ENCODE measurements at regions not wholly inside any gene's neighbourhood (a gene's known extent, or its start where the extent isn't known, plus 50 kb on each side); places are given as distances from the start of the nearest gene placed in this dataset.

DNA sequence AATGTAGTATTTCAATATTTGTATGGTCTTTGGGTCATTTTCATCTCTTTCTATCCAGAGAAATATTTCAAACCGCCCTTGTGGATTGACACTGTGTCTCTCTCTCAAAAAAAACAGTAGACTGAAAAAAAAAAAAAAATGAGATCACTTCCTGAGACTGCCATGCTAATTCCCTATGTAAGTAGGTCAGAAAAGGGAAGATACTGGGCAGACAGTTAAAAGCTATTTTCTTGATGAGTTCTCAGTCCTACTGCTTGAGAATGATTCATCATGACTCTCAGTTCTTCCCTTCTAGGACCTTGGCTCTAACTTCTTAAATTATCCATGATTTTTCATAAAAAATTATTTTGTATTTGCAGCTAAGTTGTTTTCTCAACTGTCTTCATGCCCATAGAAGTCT, 672.3 kb upstream of the REG3G start:
- no peak overlapping the region for H3K4me3 ChIP-seq (ENCODE audit: low read length)
- no peak for DNase-seq (ENCODE audit: low read depth, low spot score)

- no peak overlapping the region for H3K4me3 ChIP-seq (ENCODE audit: low read length)
- DNase-seq (ENCODE audit: low read depth, low spot score): no peak
Observed at GRCh38 chr2:78355967-78356366, 669.5 kb upstream of the REG3G start.

DNA sequence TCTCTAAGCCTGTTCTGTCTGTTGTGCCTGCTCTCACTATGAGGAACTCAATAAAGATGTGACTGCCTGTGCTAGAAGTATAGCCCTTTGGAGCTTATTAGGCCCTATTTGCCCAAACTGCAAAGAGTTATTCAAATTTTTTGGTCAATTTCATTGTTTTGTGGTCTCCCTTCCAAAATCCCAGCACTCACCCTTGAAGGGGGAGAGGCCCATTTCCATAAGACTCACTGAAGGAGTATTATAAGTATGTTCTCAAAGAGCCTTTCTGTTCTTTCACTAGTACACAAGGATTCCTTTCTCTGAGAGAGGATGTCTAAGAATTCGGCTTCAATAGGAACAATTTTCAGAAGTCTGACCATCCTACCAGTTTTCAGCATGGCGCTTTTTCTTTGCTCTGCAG, 641.9 kb upstream of the REG3G start:
- no peak for DNase-seq (ENCODE audit: low read depth, low spot score)
- no peak overlapping the region for H3K4me3 ChIP-seq (ENCODE audit: low read length)

DNA sequence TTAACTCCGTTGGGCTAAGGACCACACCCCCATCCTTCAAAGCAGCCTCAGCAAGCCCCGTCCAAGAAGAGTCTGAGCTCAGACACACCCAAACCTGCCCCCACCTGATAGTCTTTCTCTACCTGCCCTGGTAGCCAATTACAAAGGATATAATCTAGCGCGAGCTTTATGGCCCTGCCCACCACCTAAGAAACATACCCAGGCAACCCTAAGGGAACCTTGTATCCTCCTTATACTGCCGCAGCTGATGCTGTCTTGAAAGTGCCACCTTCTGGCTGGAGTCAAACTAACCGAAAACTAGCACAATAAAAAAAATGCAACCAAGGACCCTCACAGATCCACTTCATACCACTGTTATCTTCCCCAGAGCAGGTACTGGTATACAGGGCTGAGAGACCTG, 628.3 kb upstream of the REG3G start:
- H3K4me3 ChIP-seq (ENCODE audit: low read length): no peak overlapping the region
- no peak for DNase-seq (ENCODE audit: low read depth, low spot score)

DNA sequence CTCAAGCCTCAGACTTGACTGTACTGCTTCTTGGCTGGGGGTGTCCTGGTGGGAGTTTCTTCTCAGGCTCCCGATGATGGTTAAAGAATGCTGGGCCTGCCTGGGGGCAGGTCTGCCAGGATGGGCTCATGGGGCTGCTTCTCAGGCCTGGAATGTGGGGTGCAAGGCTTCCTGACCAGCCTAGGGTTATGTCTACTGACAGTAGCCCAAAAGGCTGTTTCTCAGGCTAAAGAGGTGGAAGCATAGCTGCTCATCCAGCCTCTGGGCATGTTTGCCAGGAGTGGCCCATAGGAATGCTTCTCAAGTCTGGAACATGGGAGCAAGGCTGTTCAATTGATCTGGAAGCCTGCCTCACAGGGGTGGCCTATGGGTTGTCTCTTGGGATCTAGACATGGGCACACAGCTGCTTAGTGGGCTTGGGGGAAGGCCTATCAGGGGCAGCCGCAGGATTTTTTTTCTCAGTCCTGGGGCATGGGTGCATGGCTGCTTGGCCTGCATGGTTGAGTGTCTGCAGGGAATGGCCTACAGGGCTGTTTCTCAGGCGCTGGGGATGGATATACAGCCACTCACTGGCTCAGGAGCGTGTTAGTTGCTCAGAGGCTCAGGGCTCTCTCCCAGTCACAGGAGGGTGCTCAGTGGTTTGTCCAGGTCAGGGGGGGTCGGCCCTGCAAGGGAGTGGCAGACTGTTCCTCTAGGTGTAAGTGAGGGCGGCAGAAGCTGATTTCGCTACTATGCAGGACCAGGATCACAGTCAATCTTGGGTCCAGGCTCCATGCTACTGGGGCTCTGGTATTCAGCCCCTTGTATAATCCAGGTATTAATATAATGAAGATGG, 617.3 kb upstream of the REG3G start:
- H3K4me3 ChIP-seq (ENCODE audit: low read length): no peak overlapping the region
- DNase-seq (ENCODE audit: low read depth, low spot score): no peak

GRCh38 chr2:78408795-78409118, 616.7 kb upstream of the REG3G start:
- DNase-seq (ENCODE audit: low read depth, low spot score): no peak
- no peak overlapping the region for H3K4me3 ChIP-seq (ENCODE audit: low read length)

DNA sequence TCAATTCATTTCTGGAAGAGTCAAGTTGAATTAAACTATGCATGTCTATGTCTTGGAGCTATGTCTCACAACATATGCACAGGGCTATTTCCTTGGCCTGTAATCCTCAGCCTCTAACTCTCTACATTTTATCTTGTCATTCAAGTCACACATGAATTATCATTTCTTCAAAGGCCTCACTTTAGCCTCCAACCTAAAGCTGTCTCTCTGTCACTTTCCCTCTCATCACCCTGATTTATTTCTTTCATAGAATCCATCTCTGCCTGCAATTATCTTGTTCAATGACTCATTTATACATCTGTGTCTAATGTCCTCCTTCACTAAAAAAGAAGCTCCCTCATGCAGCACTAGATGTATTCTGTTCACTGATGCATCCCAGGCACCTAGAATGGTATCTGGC, 614.2 kb upstream of the REG3G start:
- H3K4me3 ChIP-seq (ENCODE audit: low read length): no peak overlapping the region
- DNase-seq (ENCODE audit: low read depth, low spot score): no peak

DNA sequence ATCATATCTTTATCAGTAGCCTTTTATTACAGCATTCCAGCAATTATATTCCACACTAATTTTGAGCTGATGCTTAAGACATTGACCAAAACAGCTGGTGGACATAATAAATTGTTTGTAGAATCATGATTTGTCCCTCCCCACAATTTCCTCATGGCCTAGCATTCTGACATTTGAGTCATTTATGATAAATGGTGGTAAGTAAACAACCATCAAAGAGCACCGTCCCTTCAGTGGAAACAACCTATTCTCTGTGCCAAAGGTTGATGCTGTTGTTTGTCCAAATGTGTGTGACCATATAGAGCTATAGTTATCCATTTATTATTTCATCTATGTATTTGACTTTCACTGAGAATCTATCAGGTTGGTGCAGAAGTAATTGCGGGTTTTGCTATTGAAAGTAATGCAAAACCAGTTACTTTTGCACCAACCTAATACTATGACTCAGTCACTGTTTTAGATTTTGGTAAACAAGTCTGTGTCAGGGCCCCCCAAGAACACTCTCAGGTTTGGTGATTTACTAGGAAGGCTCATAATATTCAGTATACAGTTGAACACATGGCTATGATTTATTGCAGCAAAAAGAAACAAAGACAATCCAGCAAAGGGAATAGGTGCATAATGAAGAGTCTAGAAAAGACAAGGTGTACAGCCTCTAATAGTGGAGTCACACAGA, 608.7 kb upstream of the REG3G start:
- no peak overlapping the region for H3K4me3 ChIP-seq (ENCODE audit: low read length)
- DNase-seq (ENCODE audit: low read depth, low spot score): no peak

- no peak overlapping the region for H3K4me3 ChIP-seq (ENCODE audit: low read length)
- no peak for DNase-seq (ENCODE audit: low read depth, low spot score)
Observed at GRCh38 chr2:78417355-78417754, 608.1 kb upstream of the REG3G start.

- no peak overlapping the region for H3K4me3 ChIP-seq (ENCODE audit: low read length)
- no peak for DNase-seq (ENCODE audit: low read depth, low spot score)
Observed at GRCh38 chr2:78418021-78418420, 607.5 kb upstream of the REG3G start.

DNA sequence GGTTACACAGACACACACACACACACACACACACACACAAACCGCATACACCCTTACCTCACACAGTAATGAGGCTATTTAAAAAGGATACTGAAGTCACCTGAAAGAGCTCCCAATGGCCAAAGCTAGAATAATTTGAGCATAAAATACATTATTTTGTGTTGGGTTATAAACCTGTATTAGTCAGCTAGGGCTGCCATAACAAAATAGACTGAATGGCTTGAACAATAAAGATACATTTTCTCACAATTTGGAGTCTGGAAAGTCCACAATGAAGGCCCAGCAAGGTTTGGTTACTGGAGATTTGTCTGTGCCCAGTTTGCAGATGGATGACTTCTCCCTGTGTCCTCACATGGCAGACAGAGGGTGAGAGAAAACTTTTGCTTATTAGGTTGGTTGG, 605.4 kb upstream of the REG3G start:
- no peak for DNase-seq (ENCODE audit: low read depth, low spot score)
- H3K4me3 ChIP-seq (ENCODE audit: low read length): no peak overlapping the region

DNA sequence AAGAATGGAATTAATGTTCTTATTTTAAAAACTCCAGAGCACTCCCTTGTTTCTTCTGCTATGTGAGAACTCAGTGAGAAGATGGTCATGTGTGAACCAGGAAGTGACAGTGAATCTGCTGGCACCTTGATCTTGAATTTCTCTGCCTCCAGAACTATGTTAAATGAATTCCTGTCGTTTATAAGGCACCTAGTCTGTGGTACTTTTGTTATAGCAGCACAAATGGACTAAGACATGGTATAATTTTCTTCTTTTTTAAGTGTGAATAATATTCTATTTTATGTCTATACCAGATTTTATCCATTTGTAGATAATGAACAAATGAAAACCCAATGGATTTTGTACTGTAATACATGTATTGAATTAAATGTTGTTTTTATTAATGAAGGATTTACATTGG, 601.9 kb upstream of the REG3G start:
- H3K4me3 ChIP-seq (ENCODE audit: low read length): no peak overlapping the region
- DNase-seq (ENCODE audit: low read depth, low spot score): no peak

DNA sequence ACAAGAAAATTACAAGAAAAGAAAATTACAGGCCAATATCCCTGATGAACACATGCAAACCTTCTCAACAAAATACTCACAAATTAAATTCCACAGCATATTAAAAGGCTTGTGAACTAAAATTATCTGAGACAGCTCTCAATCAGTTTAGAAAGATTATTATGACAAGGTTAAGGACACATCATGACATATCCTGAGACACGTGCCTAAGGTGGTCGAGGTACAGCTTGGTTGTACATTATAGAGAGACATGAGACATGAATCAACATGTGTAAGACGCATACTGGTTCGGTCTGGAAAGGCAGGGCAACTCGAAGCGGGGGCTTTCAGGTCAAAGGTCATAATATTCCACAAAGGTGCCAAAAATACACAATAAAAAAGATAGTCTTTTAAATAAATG, 598.3 kb upstream of the REG3G start:
- DNase-seq (ENCODE audit: low read depth, low spot score): no peak
- H3K4me3 ChIP-seq (ENCODE audit: low read length): no peak overlapping the region

GRCh38 chr2:78431241-78431640, 594.3 kb upstream of the REG3G start:
- no peak for DNase-seq (ENCODE audit: low read depth, low spot score)
- H3K4me3 ChIP-seq (ENCODE audit: low read length): no peak overlapping the region

GRCh38 chr2:78439122-78439521, 586.4 kb upstream of the REG3G start:
- H3K4me3 ChIP-seq (ENCODE audit: low read length): no peak overlapping the region
- no peak for DNase-seq (ENCODE audit: low read depth, low spot score)

- no peak overlapping the region for H3K4me3 ChIP-seq (ENCODE audit: low read length)
- DNase-seq (ENCODE audit: low read depth, low spot score): no peak
Observed at GRCh38 chr2:78455586-78455985, 569.9 kb upstream of the REG3G start.

DNA sequence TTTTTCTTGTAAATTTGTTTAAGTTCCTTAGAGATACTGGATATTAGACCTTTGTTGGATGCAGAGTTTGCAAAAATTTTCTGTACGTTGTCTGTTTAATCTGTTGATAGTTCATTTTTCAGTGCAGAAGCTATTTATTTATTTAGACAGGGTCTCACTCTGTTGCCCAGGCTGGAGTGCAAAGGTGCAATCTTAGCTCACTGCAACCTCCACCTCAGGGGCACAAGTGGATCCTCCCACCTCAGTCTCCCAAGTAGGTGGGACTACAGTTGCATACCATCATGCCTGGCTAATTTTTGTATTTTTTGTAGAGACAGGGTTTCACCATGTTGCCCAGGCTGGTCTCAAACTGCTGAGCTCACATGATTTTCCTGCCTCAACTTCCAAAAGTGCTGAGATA, 568.2 kb upstream of the REG3G start:
- H3K4me3 ChIP-seq (ENCODE audit: low read length): no peak overlapping the region
- DNase-seq (ENCODE audit: low read depth, low spot score): no peak

GRCh38 chr2:78465707-78466106, 559.8 kb upstream of the REG3G start:
- DNase-seq (ENCODE audit: low read depth, low spot score): no peak

GRCh38 chr2:78476619-78477229, 548.8 kb upstream of the REG3G start:
- DNase-seq (ENCODE audit: low read depth, low spot score): no peak
- H3K4me3 ChIP-seq (ENCODE audit: low read length): no peak overlapping the region

More at GRCh38 chr2:78465707-78466106, 559.8 kb upstream of the REG3G start:
- H3K4me3 ChIP-seq (ENCODE audit: low read length): no peak overlapping the region

- no peak overlapping the region for H3K4me3 ChIP-seq (ENCODE audit: low read length)
Observed at GRCh38 chr2:78486565-78486964, 538.9 kb upstream of the REG3G start.

DNA sequence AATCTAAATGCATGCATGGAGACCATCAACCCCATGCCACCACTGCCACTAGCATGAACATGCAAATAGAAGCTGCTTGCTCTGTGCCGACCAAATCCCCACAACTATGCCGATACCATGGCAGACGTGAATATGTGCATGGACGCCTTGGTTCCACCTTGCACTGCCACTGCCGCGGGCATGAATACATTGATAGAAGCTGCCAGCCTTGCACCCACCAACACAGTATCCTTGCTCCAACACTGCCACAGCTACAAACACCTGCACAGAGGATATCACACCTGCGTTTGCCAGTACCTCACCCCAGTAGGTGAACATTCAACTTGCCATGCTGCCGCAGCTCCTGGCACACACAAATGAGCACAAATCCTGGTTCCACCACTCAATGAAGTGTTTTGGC, 527.4 kb upstream of the REG3G start:
- DNase-seq (ENCODE audit: low read depth, low spot score): no peak
- H3K4me3 ChIP-seq (ENCODE audit: low read length): no peak overlapping the region

More at GRCh38 chr2:78486565-78486964, 538.9 kb upstream of the REG3G start:
- DNase-seq (ENCODE audit: low read depth, low spot score): no peak
